HL-60 (cell line): ENCODE measurements at regions not wholly inside any gene's neighbourhood (a gene's known extent, or its start where the extent isn't known, plus 50 kb on each side); places are given as distances from the start of the nearest gene placed in this dataset.

Experiments used
- DNase-seq, 2 experiments: peaks; one replicate each; pipeline ENCODE4 v3.0.0-alpha.2; 2010 to 2020; ENCODE audit warnings: low read depth in 1 of 2, low spot score in 1 of 2
- H3K27ac ChIP-seq: fragments of 250-450 bp; sonication (Bioruptor Pico); replicated peaks from 2 replicates; pipeline ENCODE4 v1.5.1; 2020; ENCODE audit warnings: mild to moderate bottlenecking, moderate library complexity
- H3K27me3 ChIP-seq: fragments of 250-450 bp; sonication (Bioruptor Pico); 2 replicates; pipeline ENCODE4 v1.5.1; 2021; ENCODE audit warnings: mild to moderate bottlenecking, moderate library complexity; ENCODE audit not compliant: insufficient read depth, poor library complexity, severe bottlenecking
- H3K4me3 ChIP-seq: replicated peaks from 2 replicates; pipeline ENCODE4 v1.5.1; 2011; ENCODE audit warnings: mild to moderate bottlenecking, control low read depth, low read length; ENCODE audit not compliant: insufficient read depth
- GABPA ChIP-seq: IDR thresholded peaks from 2 replicates; pipeline ENCODE4 v1.6.1; 2012; ENCODE audit warnings: low read depth
- POLR2AphosphoS5 ChIP-seq: IDR thresholded peaks from 2 replicates; pipeline ENCODE4 v1.6.1; 2012; ENCODE audit warnings: low read depth
- SPI1 ChIP-seq: IDR thresholded peaks from 2 replicates; pipeline ENCODE4 v1.6.1; 2012; ENCODE audit warnings: low read depth, mild to moderate bottlenecking, borderline replicate concordance
- TF ChIP-seq, protein P1 (sequence below): IDR thresholded peaks from 2 replicates; pipeline ENCODE4 v1.6.1; 2012; ENCODE audit warnings: low read depth; ENCODE audit not compliant: insufficient replicate concordance
- TF ChIP-seq, protein P2 (sequence below): IDR thresholded peaks from one replicate; pipeline ENCODE4 v1.5.1; 2011; ENCODE audit warnings: low read length, control low read depth, inconsistent platforms; ENCODE audit not compliant: insufficient read depth

DNA sequence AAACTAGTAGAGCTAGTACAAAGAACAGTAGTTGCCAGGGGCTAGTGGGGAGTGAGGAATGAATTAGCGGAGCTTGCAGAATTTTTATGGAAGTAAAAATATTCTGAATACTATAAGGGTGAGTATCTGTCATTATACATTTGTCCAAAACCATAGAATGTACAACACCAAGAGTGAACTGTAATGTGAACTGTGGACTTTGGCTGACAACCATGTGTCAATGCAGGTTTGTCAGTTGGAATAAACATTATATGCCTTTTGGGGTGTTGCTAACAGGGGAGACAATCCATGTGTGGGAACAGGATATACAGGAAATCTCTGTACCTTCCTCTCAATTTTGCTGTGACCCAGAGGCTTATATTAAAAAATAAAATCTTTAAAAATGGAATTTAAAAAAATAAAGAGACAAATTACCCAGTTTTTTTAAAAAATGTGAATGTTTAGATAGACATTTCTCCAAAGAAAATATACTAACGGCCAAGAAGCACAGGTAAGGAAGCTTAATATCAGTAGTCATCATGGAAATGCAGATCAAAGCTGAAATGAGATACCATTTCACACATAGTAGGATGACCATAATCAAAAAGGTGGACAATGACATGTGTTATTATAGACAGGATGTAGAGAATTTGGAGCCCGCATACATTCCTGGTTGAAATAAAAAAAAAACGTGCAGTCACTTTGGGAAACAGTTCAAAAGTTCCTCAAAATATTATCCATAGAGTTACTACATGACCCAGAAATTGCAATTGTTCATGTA lies 899.8 kb downstream of the RAB28 start:
- Histone ChIP-seq H3K27ac (no peak overlapping the region), H3K4me3 (no peak overlapping the region), H3K27me3 (no peaks in the 10 kb centered on the region)
- TF ChIP-seq, protein P1, sequence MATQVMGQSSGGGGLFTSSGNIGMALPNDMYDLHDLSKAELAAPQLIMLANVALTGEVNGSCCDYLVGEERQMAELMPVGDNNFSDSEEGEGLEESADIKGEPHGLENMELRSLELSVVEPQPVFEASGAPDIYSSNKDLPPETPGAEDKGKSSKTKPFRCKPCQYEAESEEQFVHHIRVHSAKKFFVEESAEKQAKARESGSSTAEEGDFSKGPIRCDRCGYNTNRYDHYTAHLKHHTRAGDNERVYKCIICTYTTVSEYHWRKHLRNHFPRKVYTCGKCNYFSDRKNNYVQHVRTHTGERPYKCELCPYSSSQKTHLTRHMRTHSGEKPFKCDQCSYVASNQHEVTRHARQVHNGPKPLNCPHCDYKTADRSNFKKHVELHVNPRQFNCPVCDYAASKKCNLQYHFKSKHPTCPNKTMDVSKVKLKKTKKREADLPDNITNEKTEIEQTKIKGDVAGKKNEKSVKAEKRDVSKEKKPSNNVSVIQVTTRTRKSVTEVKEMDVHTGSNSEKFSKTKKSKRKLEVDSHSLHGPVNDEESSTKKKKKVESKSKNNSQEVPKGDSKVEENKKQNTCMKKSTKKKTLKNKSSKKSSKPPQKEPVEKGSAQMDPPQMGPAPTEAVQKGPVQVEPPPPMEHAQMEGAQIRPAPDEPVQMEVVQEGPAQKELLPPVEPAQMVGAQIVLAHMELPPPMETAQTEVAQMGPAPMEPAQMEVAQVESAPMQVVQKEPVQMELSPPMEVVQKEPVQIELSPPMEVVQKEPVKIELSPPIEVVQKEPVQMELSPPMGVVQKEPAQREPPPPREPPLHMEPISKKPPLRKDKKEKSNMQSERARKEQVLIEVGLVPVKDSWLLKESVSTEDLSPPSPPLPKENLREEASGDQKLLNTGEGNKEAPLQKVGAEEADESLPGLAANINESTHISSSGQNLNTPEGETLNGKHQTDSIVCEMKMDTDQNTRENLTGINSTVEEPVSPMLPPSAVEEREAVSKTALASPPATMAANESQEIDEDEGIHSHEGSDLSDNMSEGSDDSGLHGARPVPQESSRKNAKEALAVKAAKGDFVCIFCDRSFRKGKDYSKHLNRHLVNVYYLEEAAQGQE: no peak
- TF ChIP-seq, protein P2, sequence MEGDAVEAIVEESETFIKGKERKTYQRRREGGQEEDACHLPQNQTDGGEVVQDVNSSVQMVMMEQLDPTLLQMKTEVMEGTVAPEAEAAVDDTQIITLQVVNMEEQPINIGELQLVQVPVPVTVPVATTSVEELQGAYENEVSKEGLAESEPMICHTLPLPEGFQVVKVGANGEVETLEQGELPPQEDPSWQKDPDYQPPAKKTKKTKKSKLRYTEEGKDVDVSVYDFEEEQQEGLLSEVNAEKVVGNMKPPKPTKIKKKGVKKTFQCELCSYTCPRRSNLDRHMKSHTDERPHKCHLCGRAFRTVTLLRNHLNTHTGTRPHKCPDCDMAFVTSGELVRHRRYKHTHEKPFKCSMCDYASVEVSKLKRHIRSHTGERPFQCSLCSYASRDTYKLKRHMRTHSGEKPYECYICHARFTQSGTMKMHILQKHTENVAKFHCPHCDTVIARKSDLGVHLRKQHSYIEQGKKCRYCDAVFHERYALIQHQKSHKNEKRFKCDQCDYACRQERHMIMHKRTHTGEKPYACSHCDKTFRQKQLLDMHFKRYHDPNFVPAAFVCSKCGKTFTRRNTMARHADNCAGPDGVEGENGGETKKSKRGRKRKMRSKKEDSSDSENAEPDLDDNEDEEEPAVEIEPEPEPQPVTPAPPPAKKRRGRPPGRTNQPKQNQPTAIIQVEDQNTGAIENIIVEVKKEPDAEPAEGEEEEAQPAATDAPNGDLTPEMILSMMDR: no peak
- no peak for TF ChIP-seq POLR2AphosphoS5
- no peak for TF ChIP-seq GABPA
- TF ChIP-seq SPI1: no peak
- no peak for DNase-seq

DNA sequence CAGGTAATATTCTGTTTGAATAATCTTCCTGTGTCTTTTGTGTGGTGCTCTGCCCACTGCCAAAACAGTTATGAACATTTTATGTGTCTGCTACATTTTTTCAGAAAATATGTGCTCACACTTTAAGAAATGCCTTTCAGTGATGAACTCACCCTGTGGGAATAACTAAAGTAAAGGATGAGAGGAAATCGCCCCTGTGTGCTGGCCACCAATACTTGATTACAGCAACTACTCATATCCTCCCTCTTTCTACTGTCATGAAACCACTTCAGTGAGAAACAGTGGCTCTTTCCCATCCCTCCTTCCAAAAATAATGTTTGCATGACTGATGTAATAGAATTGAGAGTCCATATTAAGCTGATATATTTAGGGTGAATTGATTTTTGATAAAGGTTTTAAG lies 900.9 kb downstream of the RAB28 start:
- TF ChIP-seq POLR2AphosphoS5: no peak
- TF ChIP-seq SPI1: no peak
- TF ChIP-seq, protein P1: no peak
- TF ChIP-seq, protein P2: no peak
- no peak for TF ChIP-seq GABPA
- Histone ChIP-seq H3K4me3 (no peak overlapping the region), H3K27ac (no peak overlapping the region), H3K27me3 (no peaks in the 10 kb centered on the region)
- DNase-seq: no peak

GRCh38 chr4:12580787-12581186 lies 903.4 kb downstream of the RAB28 start:
- TF ChIP-seq POLR2AphosphoS5 (no peak), GABPA (no peak), SPI1 (no peak)
- TF ChIP-seq, protein P2: no peak
- TF ChIP-seq, protein P1: no peak
- no peak for DNase-seq

More at GRCh38 chr4:12580787-12581186, 903.4 kb downstream of the RAB28 start:
- no peak overlapping the region for H3K4me3 ChIP-seq
- H3K27me3 ChIP-seq: no peaks in the 10 kb centered on the region
- H3K27ac ChIP-seq: no peak overlapping the region
